ENCODE measurements at regions not wholly inside any gene's neighbourhood (a gene's known extent, or its start where the extent isn't known, plus 50 kb on each side); places are given as distances from the start of the nearest gene placed in this dataset.

DNA sequence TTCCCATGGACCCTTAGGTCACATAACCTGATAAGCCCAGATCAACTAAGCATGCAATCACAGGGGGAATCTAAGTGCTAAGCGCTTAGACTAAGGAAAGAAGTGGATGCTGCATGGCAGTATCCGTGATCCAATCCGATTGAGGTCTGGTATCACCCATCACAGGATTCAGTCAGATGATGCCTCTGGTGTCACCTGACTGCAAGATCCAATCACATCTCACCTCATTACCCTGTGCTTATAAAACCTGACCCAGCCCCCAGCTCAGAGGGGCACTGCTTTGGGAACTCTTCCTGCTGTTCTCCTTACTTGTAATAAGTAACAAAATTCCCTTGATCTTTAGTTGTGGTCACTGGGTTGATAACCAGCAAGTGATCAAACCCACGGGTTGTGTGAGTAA lies 84.7 kb upstream of the TMEM168 start:
- no peak overlapping the region for H3K4me3 Mint-ChIP-seq
- peaks cover 20% of the 10 kb centered on the region for H3K36me3 Mint-ChIP-seq
- H3K4me1 Mint-ChIP-seq, result peaks cover 43% of the 10 kb centered on the region
- no peak for ATAC-seq (ENCODE audit: low read depth)
- no peak for DNase-seq (ENCODE audit: low spot score in 2 of 2)
- no peaks in the 10 kb centered on the region for H3K27me3 Mint-ChIP-seq
- H3K9me3 Mint-ChIP-seq, result no peaks in the 10 kb centered on the region
- H3K27ac Mint-ChIP-seq, result no peak overlapping the region

DNA sequence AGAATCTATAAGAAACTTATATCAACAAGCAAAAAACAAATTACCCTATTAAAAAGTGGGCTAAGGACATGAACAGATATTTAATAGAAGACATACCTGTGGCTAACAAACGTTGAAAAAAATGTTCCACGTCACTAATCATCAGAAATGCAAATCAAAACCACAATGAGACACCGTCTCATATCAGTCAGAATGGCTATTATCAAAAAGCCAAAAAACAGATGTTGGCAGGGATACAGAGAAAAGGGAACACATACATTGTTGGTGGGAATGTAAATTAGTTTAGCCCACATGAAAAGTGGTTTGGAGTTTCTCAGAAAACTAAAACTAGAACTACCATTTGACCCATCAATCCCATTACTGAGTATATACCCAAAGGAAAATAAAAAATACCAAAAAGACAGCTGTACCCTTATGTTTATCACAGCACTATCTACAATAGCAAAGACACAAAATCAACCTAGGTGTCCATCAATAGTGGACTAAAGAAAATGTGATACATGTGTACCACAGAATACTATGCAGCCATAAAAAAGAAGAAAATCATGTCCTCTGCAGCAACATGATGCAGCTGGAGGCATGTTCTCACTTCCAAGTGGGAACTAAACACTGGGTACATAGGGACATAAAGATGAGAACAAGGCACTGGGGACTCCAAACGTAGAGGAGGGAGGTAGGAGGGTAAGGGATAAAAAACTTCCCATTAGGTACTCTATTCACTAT lies 83.8 kb upstream of the TMEM168 start:
- Mint-ChIP-seq H3K27ac (peak overlapping the region; percentile 65), H3K36me3 (peaks cover 22% of the 10 kb centered on the region), H3K4me1 (peaks cover 47% of the 10 kb centered on the region), H3K4me3 (no peak overlapping the region), H3K27me3 (no peaks in the 10 kb centered on the region), H3K9me3 (peaks cover 1% of the 10 kb centered on the region)
- DNase-seq (ENCODE audit: low spot score in 2 of 2), result peak in 1 of 2 donors; percentile 5
- ATAC-seq (ENCODE audit: low read depth), result peak; percentile 84

DNA sequence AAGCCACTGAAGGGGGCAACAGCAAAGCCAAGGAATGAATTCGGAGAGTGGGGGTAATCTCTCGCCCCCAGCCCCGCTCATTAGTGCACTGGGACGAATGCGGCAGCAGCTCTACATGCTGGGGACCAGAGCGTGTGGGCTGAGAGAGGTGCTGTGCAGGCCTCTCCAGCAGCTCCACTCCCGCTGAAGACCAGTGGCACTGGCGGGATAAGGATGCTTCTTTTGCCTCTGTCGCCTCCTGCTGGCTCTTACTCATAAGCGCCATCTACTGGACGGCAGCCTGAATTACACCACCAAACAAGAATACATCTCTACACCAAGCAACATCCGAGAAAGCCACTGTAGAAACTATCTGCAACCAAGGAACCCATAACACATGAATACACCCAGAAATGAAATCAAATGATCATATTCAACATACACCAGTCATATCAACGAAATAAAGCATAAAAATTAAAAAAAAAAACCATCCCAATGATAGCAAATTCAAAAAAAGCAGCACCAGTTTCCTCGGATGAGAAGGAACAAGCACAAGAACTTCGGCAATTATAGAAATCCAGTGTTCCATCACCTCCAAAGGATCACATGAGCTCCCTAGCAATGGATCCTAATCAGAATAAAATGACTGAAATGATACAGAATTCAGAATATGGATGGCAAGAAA lies 79.0 kb upstream of the TMEM168 start:
- Mint-ChIP-seq H3K9me3 (peaks cover 1% of the 10 kb centered on the region), H3K27ac (no peak overlapping the region), H3K27me3 (no peaks in the 10 kb centered on the region), H3K36me3 (peaks cover 8% of the 10 kb centered on the region), H3K4me3 (no peak overlapping the region), H3K4me1 (peaks cover 42% of the 10 kb centered on the region)
- ATAC-seq (ENCODE audit: low read depth) (peak; percentile 50), DNase-seq (ENCODE audit: low spot score in 2 of 2) (peak; percentile 39 to 42)

DNA sequence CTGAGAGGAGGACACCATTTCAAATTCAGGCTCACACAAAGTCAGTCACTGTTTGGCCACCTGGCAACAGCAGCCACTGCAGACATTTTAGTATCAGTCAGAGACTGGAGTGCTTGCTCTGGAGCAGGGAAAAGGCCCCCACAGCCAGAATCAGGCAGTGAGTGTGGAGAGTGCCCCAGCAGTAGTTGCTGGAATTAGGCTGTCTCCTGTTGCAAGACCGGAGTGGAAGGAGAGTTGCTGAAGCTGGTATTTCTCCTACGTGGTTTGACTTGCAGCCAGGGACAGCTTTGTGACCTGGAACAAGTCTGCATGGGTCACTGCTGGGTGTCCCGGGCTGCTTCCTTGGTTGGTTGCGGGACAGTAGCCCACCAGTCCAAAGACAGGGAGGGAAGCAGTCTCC lies 78.4 kb upstream of the TMEM168 start:
- no peak overlapping the region for H3K27ac Mint-ChIP-seq
- H3K27me3 Mint-ChIP-seq, result no peaks in the 10 kb centered on the region
- H3K4me1 Mint-ChIP-seq, result peaks cover 35% of the 10 kb centered on the region
- peaks cover 11% of the 10 kb centered on the region for H3K36me3 Mint-ChIP-seq
- no peak overlapping the region for H3K4me3 Mint-ChIP-seq
- DNase-seq (ENCODE audit: low spot score in 2 of 2), result no peak
- H3K9me3 Mint-ChIP-seq, result peaks cover 1% of the 10 kb centered on the region
- no peak for ATAC-seq (ENCODE audit: low read depth)

DNA sequence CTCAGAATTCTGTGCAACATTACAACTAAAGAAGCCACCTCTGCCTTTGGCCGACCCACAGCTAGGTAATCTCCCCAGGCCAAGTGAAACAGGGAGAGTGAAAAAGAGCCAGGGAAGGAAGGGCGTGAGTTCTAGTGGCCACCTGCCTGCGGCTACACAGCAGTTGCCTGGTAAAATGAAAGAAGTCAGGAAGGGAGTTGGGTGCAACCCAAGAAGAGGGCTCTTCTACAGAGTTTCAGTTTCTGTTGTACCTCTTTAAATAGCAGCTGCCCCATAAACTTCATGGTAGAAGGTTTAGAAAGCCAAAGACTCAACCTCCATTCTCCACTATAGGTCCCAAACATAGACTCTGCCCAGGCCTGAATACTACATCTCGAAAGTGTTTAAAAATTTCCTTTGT lies 76.2 kb upstream of the TMEM168 start:
- Mint-ChIP-seq H3K36me3 (peaks cover 15% of the 10 kb centered on the region), H3K4me3 (peak overlapping the region; percentile 9), H3K27ac (no peak overlapping the region), H3K4me1 (peaks cover 24% of the 10 kb centered on the region), H3K9me3 (peaks cover 1% of the 10 kb centered on the region), H3K27me3 (no peaks in the 10 kb centered on the region)
- ATAC-seq (ENCODE audit: low read depth), result peak; percentile 77
- no peak for DNase-seq (ENCODE audit: low spot score in 2 of 2)

DNA sequence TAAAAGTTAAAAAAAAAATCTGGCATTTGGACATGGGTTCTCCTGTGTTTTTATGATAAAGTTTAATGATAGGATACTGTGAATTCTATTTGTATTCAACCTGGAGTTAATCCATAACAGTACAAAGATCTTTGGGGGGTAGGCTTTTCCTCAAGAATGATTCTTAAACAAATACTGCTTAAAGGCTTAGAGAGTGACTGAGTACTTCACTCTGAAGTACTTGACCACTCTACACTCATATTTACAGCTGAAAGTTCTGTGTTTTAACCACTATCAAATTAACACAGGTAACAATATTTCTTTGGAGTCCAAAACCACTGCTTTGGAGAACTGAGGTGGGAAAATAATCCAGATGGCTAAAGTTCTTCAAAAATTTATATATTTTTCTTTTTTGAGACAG lies 74.2 kb upstream of the TMEM168 start:
- Mint-ChIP-seq H3K4me3 (no peak overlapping the region), H3K36me3 (peaks cover 12% of the 10 kb centered on the region), H3K4me1 (peaks cover 18% of the 10 kb centered on the region), H3K9me3 (peaks cover 1% of the 10 kb centered on the region), H3K27ac (no peak overlapping the region), H3K27me3 (no peaks in the 10 kb centered on the region)
- ATAC-seq (ENCODE audit: low read depth) (no peak), DNase-seq (ENCODE audit: low spot score in 2 of 2) (no peak)

DNA sequence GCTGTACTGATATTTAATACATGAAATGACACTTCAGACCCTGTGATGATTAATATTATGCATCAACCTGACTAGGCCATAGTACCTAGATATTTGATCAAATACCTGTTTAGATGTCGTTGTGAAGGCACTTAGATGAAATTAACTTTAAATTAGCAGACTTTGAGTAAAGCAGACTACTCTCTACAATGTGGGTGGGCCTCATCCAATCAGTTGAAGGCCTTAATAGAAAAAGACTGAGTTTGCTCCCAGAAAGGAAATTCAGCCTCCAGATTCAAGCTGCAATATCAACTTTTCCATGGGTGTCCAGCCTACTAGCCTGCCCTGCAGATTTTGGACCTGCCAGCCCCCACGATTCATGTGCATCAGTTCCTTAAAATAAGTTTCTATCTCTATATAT lies 68.6 kb upstream of the TMEM168 start:
- DNase-seq (ENCODE audit: low spot score in 2 of 2) (no peak), ATAC-seq (ENCODE audit: low read depth) (no peak)
- H3K36me3 Mint-ChIP-seq, result peaks cover 10% of the 10 kb centered on the region
- no peak overlapping the region for H3K4me3 Mint-ChIP-seq
- no peaks in the 10 kb centered on the region for H3K9me3 Mint-ChIP-seq
- H3K27ac Mint-ChIP-seq, result no peak overlapping the region
- H3K27me3 Mint-ChIP-seq, result no peaks in the 10 kb centered on the region
- H3K4me1 Mint-ChIP-seq, result peaks cover 5% of the 10 kb centered on the region

DNA sequence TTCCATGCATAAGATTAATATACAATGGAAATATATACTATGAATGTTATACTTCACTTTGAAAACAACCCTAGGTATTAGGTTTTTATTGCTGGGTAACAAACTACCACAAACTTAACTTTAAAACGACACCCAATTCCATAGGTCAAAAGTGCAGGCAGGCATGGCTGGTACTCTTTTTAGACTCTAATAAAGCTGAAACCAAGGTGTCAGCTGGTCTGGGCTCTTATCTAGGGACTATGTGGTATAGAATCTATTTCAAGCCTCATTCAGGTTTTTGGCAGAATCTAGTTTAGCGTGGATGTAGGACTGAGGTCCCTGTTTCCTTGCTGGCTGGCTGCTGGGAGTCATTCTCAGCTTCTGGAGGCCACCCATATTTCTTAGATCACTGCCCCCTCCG lies 65.0 kb upstream of the TMEM168 start:
- DNase-seq (ENCODE audit: low spot score in 2 of 2) (no peak), ATAC-seq (ENCODE audit: low read depth) (no peak)
- peaks cover 17% of the 10 kb centered on the region for H3K36me3 Mint-ChIP-seq
- H3K4me1 Mint-ChIP-seq, result no peaks in the 10 kb centered on the region
- no peak overlapping the region for H3K4me3 Mint-ChIP-seq
- H3K27me3 Mint-ChIP-seq, result no peaks in the 10 kb centered on the region
- H3K9me3 Mint-ChIP-seq, result no peaks in the 10 kb centered on the region
- no peak overlapping the region for H3K27ac Mint-ChIP-seq

DNA sequence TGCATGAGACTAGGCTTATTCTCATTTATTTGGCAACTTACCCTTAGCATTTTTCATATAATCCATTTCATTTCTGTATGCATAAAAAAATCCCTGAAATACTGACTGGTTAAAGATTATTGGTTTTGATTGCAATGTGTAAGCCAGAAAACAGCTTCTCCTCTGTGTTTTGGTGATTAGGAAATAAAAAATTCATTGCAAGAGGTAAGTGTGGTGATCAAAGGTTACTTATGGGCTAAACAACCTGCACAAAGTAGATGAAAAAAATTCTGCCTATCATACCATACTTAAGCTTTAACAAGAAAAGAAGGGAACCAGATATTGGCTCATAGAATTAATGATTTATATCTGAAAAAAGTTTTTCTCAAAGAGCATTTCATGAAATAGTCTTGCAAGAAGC lies 64.0 kb upstream of the TMEM168 start:
- Mint-ChIP-seq H3K27me3 (no peaks in the 10 kb centered on the region), H3K27ac (no peak overlapping the region), H3K4me3 (no peak overlapping the region), H3K4me1 (peaks cover 2% of the 10 kb centered on the region), H3K9me3 (no peaks in the 10 kb centered on the region), H3K36me3 (peaks cover 21% of the 10 kb centered on the region)
- ATAC-seq (ENCODE audit: low read depth) (no peak), DNase-seq (ENCODE audit: low spot score in 2 of 2) (no peak)

DNA sequence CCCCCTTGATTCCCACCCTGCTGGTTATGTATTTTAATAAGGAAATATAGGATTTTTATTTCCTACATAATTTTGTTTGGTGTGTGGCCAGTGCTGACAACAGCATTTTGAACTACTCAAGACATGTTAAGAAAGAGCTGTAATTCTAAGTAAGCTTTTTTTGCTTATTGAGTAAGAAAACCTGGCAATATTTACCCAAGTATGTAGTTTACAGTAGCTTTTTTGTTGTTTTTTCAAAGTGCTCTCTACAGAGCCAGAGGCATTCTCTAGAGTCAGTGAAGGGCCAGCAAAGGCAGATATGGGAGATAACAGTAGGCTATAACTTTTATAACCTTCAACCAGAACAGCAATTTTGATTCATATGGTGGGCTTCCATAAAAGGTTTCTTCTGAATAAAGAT lies 63.2 kb upstream of the TMEM168 start:
- Mint-ChIP-seq H3K4me1 (peaks cover 2% of the 10 kb centered on the region), H3K4me3 (no peak overlapping the region), H3K27ac (no peak overlapping the region), H3K9me3 (no peaks in the 10 kb centered on the region), H3K27me3 (no peaks in the 10 kb centered on the region), H3K36me3 (peaks cover 22% of the 10 kb centered on the region)
- DNase-seq (ENCODE audit: low spot score in 2 of 2) (no peak), ATAC-seq (ENCODE audit: low read depth) (no peak)

DNA sequence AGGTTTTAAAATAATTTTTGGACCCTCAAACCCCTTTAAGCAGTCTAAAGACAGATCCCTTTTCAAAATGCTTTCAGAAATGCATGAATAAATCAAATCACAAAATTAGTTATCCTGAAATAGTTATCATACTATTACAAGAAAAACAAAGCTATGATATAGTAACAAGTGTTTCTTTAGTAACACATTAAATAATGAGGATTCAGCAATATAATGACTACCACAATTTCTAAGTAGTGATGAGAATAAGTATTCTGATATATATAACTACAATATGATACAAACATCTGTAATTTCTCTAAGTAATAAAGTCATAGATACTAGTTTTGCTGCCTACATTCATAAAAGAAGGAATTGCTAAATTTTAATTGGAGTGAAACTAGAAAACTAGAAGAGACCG lies 53.0 kb upstream of the TMEM168 start:
- Mint-ChIP-seq H3K27ac (no peak overlapping the region), H3K4me1 (peaks cover 24% of the 10 kb centered on the region), H3K9me3 (peaks cover 1% of the 10 kb centered on the region), H3K36me3 (peaks cover 18% of the 10 kb centered on the region), H3K4me3 (no peak overlapping the region), H3K27me3 (no peaks in the 10 kb centered on the region)
- ATAC-seq (ENCODE audit: low read depth), result no peak
- no peak for DNase-seq (ENCODE audit: low spot score in 2 of 2)
